SU-DHL-6 (cell line): ENCODE measurements at regions not wholly inside any gene's neighbourhood (a gene's known extent, or its start where the extent isn't known, plus 50 kb on each side); places are given as distances from the start of the nearest gene placed in this dataset.

Source experiments
- EZH2phosphoT487 ChIP-seq: fragments of 200-600 bp; sonication (generic), shearing (Covaris generic); conservative IDR thresholded peaks from 2 replicates; pipeline ENCODE4 v1.6.1; 2018; ENCODE audit warnings: mild to moderate bottlenecking, antibody characterized with exemption, low read length, moderate library complexity, mixed read lengths
- TF ChIP-seq, protein P1 (sequence below): fragments of 200-600 bp; sonication (generic); IDR thresholded peaks from one replicate; pipeline ENCODE4 v1.5.1; 2017; ENCODE audit warnings: antibody characterized with exemption, mild to moderate bottlenecking, low read length, moderate library complexity; ENCODE audit not compliant: insufficient read depth, poor library complexity, severe bottlenecking

DNA sequence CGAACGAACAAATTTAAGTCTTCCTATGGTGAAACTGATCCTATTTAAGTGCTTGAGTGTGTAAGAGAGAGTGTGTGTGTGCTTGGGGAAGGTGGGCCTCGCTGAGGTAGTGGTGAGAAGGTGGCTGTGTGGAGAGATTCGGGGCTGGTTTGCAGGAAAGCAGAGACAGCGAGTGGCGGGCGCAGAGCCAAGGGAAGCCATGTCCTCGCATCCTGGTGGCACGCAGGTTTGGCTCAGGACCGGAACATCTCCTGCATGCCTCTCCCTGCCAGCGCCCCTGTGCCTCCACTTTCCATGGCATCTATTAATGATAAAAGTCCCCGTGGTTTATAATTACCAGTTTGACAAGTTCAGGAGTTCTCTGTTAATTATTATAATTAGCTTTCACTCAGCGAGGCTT is 383.1 kb upstream of the CADM1 start:
- TF ChIP-seq, protein P1, sequence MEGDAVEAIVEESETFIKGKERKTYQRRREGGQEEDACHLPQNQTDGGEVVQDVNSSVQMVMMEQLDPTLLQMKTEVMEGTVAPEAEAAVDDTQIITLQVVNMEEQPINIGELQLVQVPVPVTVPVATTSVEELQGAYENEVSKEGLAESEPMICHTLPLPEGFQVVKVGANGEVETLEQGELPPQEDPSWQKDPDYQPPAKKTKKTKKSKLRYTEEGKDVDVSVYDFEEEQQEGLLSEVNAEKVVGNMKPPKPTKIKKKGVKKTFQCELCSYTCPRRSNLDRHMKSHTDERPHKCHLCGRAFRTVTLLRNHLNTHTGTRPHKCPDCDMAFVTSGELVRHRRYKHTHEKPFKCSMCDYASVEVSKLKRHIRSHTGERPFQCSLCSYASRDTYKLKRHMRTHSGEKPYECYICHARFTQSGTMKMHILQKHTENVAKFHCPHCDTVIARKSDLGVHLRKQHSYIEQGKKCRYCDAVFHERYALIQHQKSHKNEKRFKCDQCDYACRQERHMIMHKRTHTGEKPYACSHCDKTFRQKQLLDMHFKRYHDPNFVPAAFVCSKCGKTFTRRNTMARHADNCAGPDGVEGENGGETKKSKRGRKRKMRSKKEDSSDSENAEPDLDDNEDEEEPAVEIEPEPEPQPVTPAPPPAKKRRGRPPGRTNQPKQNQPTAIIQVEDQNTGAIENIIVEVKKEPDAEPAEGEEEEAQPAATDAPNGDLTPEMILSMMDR = no peak
- TF ChIP-seq EZH2phosphoT487 = no peak
